ENCODE measurements at regions not wholly inside any gene's neighbourhood (a gene's known extent, or its start where the extent isn't known, plus 50 kb on each side); places are given as distances from the start of the nearest gene placed in this dataset.

- H3K4me3 ChIP-seq (replicated peaks in 1 of 2; ENCODE audit: low read depth in 1 of 2, low read length in 2 of 2), result no peak overlapping the region
- ChIA-PET CTCF (no interaction called here), POLR2A (no interaction called here), RAD21 (ENCODE audit: low non-redundant PET in 1 of 2, low total read pairs in 2 of 2, uncharacterized antibody in 2 of 2, unreplicated experiment in 2 of 2) (no interaction called here)
- H3K27ac ChIP-seq (ENCODE audit: low read depth, low read length), result no peak overlapping the region
- intact Hi-C loops (cut with micrococcal nuclease), result no loop called here
- no peaks in the 10 kb centered on the region for H3K4me1 ChIP-seq (ENCODE audit: control insufficient read depth in 1 of 2, insufficient read depth in 2 of 2, low read length in 2 of 2)
- no peaks in the 10 kb centered on the region for H3K79me2 ChIP-seq (ENCODE audit: insufficient read depth, low read length)
- no peaks in the 10 kb centered on the region for H4K20me1 ChIP-seq (ENCODE audit: insufficient read depth)
- no peak overlapping the region for H2AFZ ChIP-seq (ENCODE audit: low read depth, low read length, poor library complexity, severe bottlenecking)
- BruUV-seq (replicated peaks), result no TSS peak
- H3K27me3 ChIP-seq (ENCODE audit: insufficient read depth, low read length), result 0 out of 2 replicates have a peak, but pooled peaks cover 5% of the 10 kb centered on the region
- DNase-seq (ENCODE audit: low read depth, low spot score), result no peak
- no peaks in the 10 kb centered on the region for H3K36me3 ChIP-seq (ENCODE audit: control insufficient read depth in 1 of 2, insufficient read depth in 2 of 2, low read length in 2 of 2)
- no peaks in the 10 kb centered on the region for H3K9me2 ChIP-seq (ENCODE audit: insufficient read depth)
- no peak overlapping the region for H3K4me2 ChIP-seq (ENCODE audit: low read length)
- TF ChIP-seq, protein P1, sequence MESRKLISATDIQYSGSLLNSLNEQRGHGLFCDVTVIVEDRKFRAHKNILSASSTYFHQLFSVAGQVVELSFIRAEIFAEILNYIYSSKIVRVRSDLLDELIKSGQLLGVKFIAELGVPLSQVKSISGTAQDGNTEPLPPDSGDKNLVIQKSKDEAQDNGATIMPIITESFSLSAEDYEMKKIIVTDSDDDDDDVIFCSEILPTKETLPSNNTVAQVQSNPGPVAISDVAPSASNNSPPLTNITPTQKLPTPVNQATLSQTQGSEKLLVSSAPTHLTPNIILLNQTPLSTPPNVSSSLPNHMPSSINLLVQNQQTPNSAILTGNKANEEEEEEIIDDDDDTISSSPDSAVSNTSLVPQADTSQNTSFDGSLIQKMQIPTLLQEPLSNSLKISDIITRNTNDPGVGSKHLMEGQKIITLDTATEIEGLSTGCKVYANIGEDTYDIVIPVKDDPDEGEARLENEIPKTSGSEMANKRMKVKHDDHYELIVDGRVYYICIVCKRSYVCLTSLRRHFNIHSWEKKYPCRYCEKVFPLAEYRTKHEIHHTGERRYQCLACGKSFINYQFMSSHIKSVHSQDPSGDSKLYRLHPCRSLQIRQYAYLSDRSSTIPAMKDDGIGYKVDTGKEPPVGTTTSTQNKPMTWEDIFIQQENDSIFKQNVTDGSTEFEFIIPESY (IDR thresholded peaks at IDR 0.05; ENCODE audit: extremely low read depth, insufficient replicate concordance, low read length), result no peak
- TF ChIP-seq FOSL1 (IDR thresholded peaks at IDR 0.05; ENCODE audit: low read depth), result no peak
- TF ChIP-seq ZNF274 (IDR thresholded peaks at IDR 0.05; ENCODE audit: low read depth, low read length), result no peak
- TF ChIP-seq JUND (IDR thresholded peaks at IDR 0.05), result no peak
- no peak for ATAC-seq
- no peak overlapping the region for H3K9ac ChIP-seq (ENCODE audit: low read length)
- no peaks in the 10 kb centered on the region for H3K9me3 ChIP-seq (ENCODE audit: control insufficient read depth in 1 of 2, insufficient read depth in 1 of 2, low read depth in 1 of 2, low read length in 2 of 2)
These were observed 140.1 kb upstream of the TMEM108 start for GRCh38 chr3:132898141-132898540.

GRCh38 chr3:132892956-132893355 lies 145.2 kb upstream of the TMEM108 start:
- DNase-seq (ENCODE audit: low read depth, low spot score) (no peak), ATAC-seq (no peak)
- ChIA-PET CTCF (no interaction called here), RAD21 (ENCODE audit: low non-redundant PET in 1 of 2, low total read pairs in 2 of 2, uncharacterized antibody in 2 of 2, unreplicated experiment in 2 of 2) (no interaction called here), POLR2A (no interaction called here)
- Histone ChIP-seq H3K4me3 (replicated peaks in 1 of 2; ENCODE audit: low read depth in 1 of 2, low read length in 2 of 2) (no peak overlapping the region), H3K4me2 (ENCODE audit: low read length) (no peak overlapping the region), H3K27ac (ENCODE audit: low read depth, low read length) (no peak overlapping the region), H3K9me3 (ENCODE audit: control insufficient read depth in 1 of 2, insufficient read depth in 1 of 2, low read depth in 1 of 2, low read length in 2 of 2) (no peaks in the 10 kb centered on the region), H2AFZ (ENCODE audit: low read depth, low read length, poor library complexity, severe bottlenecking) (no peak overlapping the region), H3K4me1 (ENCODE audit: control insufficient read depth in 1 of 2, insufficient read depth in 2 of 2, low read length in 2 of 2) (no peaks in the 10 kb centered on the region), H3K79me2 (ENCODE audit: insufficient read depth, low read length) (no peaks in the 10 kb centered on the region), H3K36me3 (ENCODE audit: control insufficient read depth in 1 of 2, insufficient read depth in 2 of 2, low read length in 2 of 2) (no peaks in the 10 kb centered on the region), H3K9me2 (ENCODE audit: insufficient read depth) (no peaks in the 10 kb centered on the region), H4K20me1 (ENCODE audit: insufficient read depth) (no peaks in the 10 kb centered on the region), H3K27me3 (ENCODE audit: insufficient read depth, low read length) (0 out of 2 replicates have a peak, but pooled peaks cover 11% of the 10 kb centered on the region), H3K9ac (ENCODE audit: low read length) (no peak overlapping the region)
- intact Hi-C loops (cut with micrococcal nuclease), result no loop called here
- no TSS peak for BruUV-seq (replicated peaks)
- TF ChIP-seq CBX3 (IDR thresholded peaks at IDR 0.05; ENCODE audit: low read depth), result no peak
- no peak for TF ChIP-seq EGR1 (IDR thresholded peaks at IDR 0.05; ENCODE audit: low read depth)
- no peak for TF ChIP-seq ZNF274 (IDR thresholded peaks at IDR 0.05; ENCODE audit: low read depth, low read length)
- TF ChIP-seq, protein P2, sequence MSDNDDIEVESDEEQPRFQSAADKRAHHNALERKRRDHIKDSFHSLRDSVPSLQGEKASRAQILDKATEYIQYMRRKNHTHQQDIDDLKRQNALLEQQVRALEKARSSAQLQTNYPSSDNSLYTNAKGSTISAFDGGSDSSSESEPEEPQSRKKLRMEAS (IDR thresholded peaks at IDR 0.05), result no peak
- TF ChIP-seq, protein P1 (IDR thresholded peaks at IDR 0.05; ENCODE audit: extremely low read depth, insufficient replicate concordance, low read length), result no peak
- TF ChIP-seq, protein P3, sequence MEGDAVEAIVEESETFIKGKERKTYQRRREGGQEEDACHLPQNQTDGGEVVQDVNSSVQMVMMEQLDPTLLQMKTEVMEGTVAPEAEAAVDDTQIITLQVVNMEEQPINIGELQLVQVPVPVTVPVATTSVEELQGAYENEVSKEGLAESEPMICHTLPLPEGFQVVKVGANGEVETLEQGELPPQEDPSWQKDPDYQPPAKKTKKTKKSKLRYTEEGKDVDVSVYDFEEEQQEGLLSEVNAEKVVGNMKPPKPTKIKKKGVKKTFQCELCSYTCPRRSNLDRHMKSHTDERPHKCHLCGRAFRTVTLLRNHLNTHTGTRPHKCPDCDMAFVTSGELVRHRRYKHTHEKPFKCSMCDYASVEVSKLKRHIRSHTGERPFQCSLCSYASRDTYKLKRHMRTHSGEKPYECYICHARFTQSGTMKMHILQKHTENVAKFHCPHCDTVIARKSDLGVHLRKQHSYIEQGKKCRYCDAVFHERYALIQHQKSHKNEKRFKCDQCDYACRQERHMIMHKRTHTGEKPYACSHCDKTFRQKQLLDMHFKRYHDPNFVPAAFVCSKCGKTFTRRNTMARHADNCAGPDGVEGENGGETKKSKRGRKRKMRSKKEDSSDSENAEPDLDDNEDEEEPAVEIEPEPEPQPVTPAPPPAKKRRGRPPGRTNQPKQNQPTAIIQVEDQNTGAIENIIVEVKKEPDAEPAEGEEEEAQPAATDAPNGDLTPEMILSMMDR (IDR thresholded peaks at IDR 0.05 in 2 of 3, conservative IDR thresholded peaks at IDR 0.05 in 1 of 3; ENCODE audit: borderline replicate concordance in 1 of 3, insufficient read depth in 1 of 3, low read depth in 2 of 3, low read length in 2 of 3), result no peak
- no peak for TF ChIP-seq EZH2 (IDR thresholded peaks at IDR 0.05)
- no peak for TF ChIP-seq POLR2A (IDR thresholded peaks at IDR 0.05; ENCODE audit: borderline replicate concordance, extremely low read depth, insufficient read depth, insufficient read length)
- TF ChIP-seq SP1 (IDR thresholded peaks at IDR 0.05; ENCODE audit: low read depth), result no peak
- TF ChIP-seq ZFX (IDR thresholded peaks at IDR 0.05), result no peak
- no peak for TF ChIP-seq CEBPB (IDR thresholded peaks at IDR 0.05; ENCODE audit: low read depth)
- no peak for TF ChIP-seq JUND (IDR thresholded peaks at IDR 0.05)
- no peak for TF ChIP-seq RAD21 (IDR thresholded peaks at IDR 0.05; ENCODE audit: low read depth)
- no peak for TF ChIP-seq FOSL1 (IDR thresholded peaks at IDR 0.05; ENCODE audit: low read depth)
- TF ChIP-seq POLR2AphosphoS5 (IDR thresholded peaks at IDR 0.05; ENCODE audit: low read depth, low read length), result no peak
- TF ChIP-seq YY1 (IDR thresholded peaks at IDR 0.05; ENCODE audit: extremely low read depth, insufficient replicate concordance, low read depth, low read length), result no peak

All from HCT116 (cell line).